ENCODE measurements at regions not wholly inside any gene's neighbourhood (a gene's known extent, or its start where the extent isn't known, plus 50 kb on each side); places are given as distances from the start of the nearest gene placed in this dataset.

- no peaks in the 10 kb centered on the region for H3K36me3 ChIP-seq
- intact Hi-C loops (cut with DNase I), result no loop called here
- DNase-seq, result peak; percentile 36 to 37
- WGBS, 2 donors, result 54 to 61% methylated on average over 5 of the region's 5 CpGs
- H3K4me1 ChIP-seq, result no peaks in the 10 kb centered on the region
- no peaks in the 10 kb centered on the region for H3K9me3 ChIP-seq
- H3K27me3 ChIP-seq, result no peaks in the 10 kb centered on the region
- no peak for TF ChIP-seq POLR2A (IDR thresholded peaks at IDR 0.05)
- TF ChIP-seq, protein P1, sequence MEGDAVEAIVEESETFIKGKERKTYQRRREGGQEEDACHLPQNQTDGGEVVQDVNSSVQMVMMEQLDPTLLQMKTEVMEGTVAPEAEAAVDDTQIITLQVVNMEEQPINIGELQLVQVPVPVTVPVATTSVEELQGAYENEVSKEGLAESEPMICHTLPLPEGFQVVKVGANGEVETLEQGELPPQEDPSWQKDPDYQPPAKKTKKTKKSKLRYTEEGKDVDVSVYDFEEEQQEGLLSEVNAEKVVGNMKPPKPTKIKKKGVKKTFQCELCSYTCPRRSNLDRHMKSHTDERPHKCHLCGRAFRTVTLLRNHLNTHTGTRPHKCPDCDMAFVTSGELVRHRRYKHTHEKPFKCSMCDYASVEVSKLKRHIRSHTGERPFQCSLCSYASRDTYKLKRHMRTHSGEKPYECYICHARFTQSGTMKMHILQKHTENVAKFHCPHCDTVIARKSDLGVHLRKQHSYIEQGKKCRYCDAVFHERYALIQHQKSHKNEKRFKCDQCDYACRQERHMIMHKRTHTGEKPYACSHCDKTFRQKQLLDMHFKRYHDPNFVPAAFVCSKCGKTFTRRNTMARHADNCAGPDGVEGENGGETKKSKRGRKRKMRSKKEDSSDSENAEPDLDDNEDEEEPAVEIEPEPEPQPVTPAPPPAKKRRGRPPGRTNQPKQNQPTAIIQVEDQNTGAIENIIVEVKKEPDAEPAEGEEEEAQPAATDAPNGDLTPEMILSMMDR (IDR thresholded peaks at IDR 0.05), result no peak
- no peak overlapping the region for H3K27ac ChIP-seq
- no peak overlapping the region for H3K4me3 ChIP-seq (replicated peaks in 1 of 3)
Measured at GRCh38 chr10:8596929-8597472, 542.5 kb downstream of the GATA3 start.

- no peaks in the 10 kb centered on the region for H3K36me3 ChIP-seq
- intact Hi-C loops (cut with DNase I), result no loop called here
- 90 to 94% methylated on average over 3 of the region's 3 CpGs for WGBS, 2 donors
- H3K27me3 ChIP-seq, result no peaks in the 10 kb centered on the region
- no peak overlapping the region for H3K4me3 ChIP-seq (replicated peaks in 1 of 3)
- H3K4me1 ChIP-seq, result no peaks in the 10 kb centered on the region
- TF ChIP-seq POLR2A (IDR thresholded peaks at IDR 0.05), result no peak
- TF ChIP-seq, protein P1 (IDR thresholded peaks at IDR 0.05), result no peak
- no peak for DNase-seq
- no peak overlapping the region for H3K27ac ChIP-seq
- no peaks in the 10 kb centered on the region for H3K9me3 ChIP-seq
Measured at GRCh38 chr10:8600192-8600591, 545.7 kb downstream of the GATA3 start.

GRCh38 chr10:8602821-8603220 lies 548.3 kb downstream of the GATA3 start:
- H3K4me3 ChIP-seq (replicated peaks in 1 of 3), result no peak overlapping the region
- H3K9me3 ChIP-seq, result peaks cover 4% of the 10 kb centered on the region
- H3K27me3 ChIP-seq, result no peaks in the 10 kb centered on the region
- H3K4me1 ChIP-seq, result no peaks in the 10 kb centered on the region
- no peak overlapping the region for H3K27ac ChIP-seq
- no peak for TF ChIP-seq POLR2A (IDR thresholded peaks at IDR 0.05)
- TF ChIP-seq, protein P1 (IDR thresholded peaks at IDR 0.05), result no peak
- H3K36me3 ChIP-seq, result no peaks in the 10 kb centered on the region
- DNase-seq, result no peak
- intact Hi-C loops (cut with DNase I), result no loop called here
- WGBS, 2 donors, result 95 to 96% methylated on average over 1 of the region's 1 CpG

GRCh38 chr10:8614054-8614565 lies 559.6 kb downstream of the GATA3 start:
- Histone ChIP-seq H3K4me1 (peaks cover 0 to 3% of the 10 kb centered on the region in 2 donors), H3K36me3 (no peaks in the 10 kb centered on the region), H3K27me3 (no peaks in the 10 kb centered on the region), H3K9me3 (no peaks in the 10 kb centered on the region), H3K4me3 (replicated peaks in 1 of 3) (no peak overlapping the region), H3K27ac (no peak overlapping the region)
- WGBS, 2 donors, result 40 to 52% methylated on average over 6 of the region's 6 CpGs
- TF ChIP-seq, protein P1 (IDR thresholded peaks at IDR 0.05), result no peak
- no peak for TF ChIP-seq POLR2A (IDR thresholded peaks at IDR 0.05)
- no peak for DNase-seq
- intact Hi-C loops (cut with DNase I), result no loop called here

- no peak for TF ChIP-seq POLR2A (IDR thresholded peaks at IDR 0.05)
- TF ChIP-seq, protein P1 (IDR thresholded peaks at IDR 0.05), result no peak
- DNase-seq, result no peak
- WGBS, 2 donors, result 96 to 97% methylated on average over 4 of the region's 4 CpGs
- Histone ChIP-seq H3K27ac (no peak overlapping the region), H3K9me3 (no peaks in the 10 kb centered on the region), H3K4me3 (replicated peaks in 1 of 3) (no peak overlapping the region), H3K4me1 (peaks cover 0 to 3% of the 10 kb centered on the region in 2 donors), H3K36me3 (no peaks in the 10 kb centered on the region), H3K27me3 (no peaks in the 10 kb centered on the region)
- intact Hi-C loops (cut with DNase I), result no loop called here
Measured at GRCh38 chr10:8615118-8615517, 560.6 kb downstream of the GATA3 start.

Measured in thyroid gland (tissue), 4 donors.